Activated CD8-positive, alpha-beta memory T cell treated with anti-CD3 and anti-CD28 coated beads, Interleukin-2, amount 10 ng/mL, durations not matched to agents 7 days and 5 days (primary cell): ENCODE measurements at regions not wholly inside any gene's neighbourhood (a gene's known extent, or its start where the extent isn't known, plus 50 kb on each side); places are given as distances from the start of the nearest gene placed in this dataset.

Source experiments
- ATAC-seq: fragments of 150-1000 bp; cut with Tn5 transposase; one replicate; pipeline ENCODE4 v1.10.0; 2021; ENCODE audit warnings: moderate library complexity
- CTCF ChIA-PET: fragments of 350-600 bp; sonication (Branson Sonifier 250); formaldehyde crosslinking; loops from one replicate; lab custom pipeline; 2021; ENCODE audit warnings: antibody characterized with exemption; lab: Charles Lee
- DNase-seq: peaks from one replicate; pipeline ENCODE4 v3.0.0-alpha.2; 2020
- H3K27ac Mint-ChIP-seq: one replicate; pipeline ENCODE4 v1.8.0; 2021; ENCODE audit warnings: mild to moderate bottlenecking, mixed read lengths
- H3K27me3 Mint-ChIP-seq: one replicate; pipeline ENCODE4 v1.8.0; 2021; ENCODE audit warnings: mixed read lengths
- H3K36me3 Mint-ChIP-seq: one replicate; pipeline ENCODE4 v1.8.0; 2021; ENCODE audit warnings: mild to moderate bottlenecking, mixed read lengths
- H3K4me1 Mint-ChIP-seq: one replicate; pipeline ENCODE4 v1.8.0; 2021; ENCODE audit warnings: mixed read lengths
- H3K4me3 Mint-ChIP-seq: one replicate; pipeline ENCODE4 v1.8.0; 2021; ENCODE audit warnings: mild to moderate bottlenecking, moderate library complexity, mixed read lengths
- H3K9me3 Mint-ChIP-seq: one replicate; pipeline ENCODE4 v1.8.0; 2022; ENCODE audit warnings: low read depth, mixed read lengths

- CTCF ChIA-PET = no interaction called here
- DNase-seq = no peak
- Mint-ChIP-seq H3K9me3 (no peaks in the 10 kb centered on the region), H3K27ac (no peak overlapping the region), H3K4me1 (no peaks in the 10 kb centered on the region), H3K27me3 (no peaks in the 10 kb centered on the region), H3K4me3 (no peak overlapping the region), H3K36me3 (no peaks in the 10 kb centered on the region)
- ATAC-seq = no peak
Observed at GRCh38 chr4:116913451-116913850, 171.9 kb downstream of the TRAM1L1 start.

DNA sequence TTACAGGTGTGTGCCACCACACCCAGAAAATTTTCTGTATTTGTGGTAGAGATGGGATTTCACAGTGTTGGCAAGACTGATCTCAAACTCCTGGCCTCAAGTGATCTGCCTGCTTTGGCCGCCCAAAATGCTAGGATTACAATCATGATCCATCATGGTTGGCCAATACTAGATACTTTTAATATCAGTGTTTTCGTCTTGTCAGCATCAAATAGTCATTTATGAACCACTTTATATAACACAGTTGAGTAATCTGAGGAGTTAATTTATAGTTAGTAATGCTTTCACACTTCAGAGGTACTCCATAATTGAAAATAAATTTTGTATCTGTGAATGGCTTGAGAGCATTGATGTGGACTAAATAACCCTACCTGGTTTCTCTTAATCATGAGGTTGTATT is 178.6 kb downstream of the TRAM1L1 start:
- Mint-ChIP-seq H3K4me1 (no peaks in the 10 kb centered on the region), H3K27me3 (no peaks in the 10 kb centered on the region), H3K4me3 (no peak overlapping the region), H3K27ac (no peak overlapping the region), H3K9me3 (peaks cover 3% of the 10 kb centered on the region), H3K36me3 (no peaks in the 10 kb centered on the region)
- CTCF ChIA-PET = no interaction called here
- ATAC-seq (no peak), DNase-seq (no peak)

DNA sequence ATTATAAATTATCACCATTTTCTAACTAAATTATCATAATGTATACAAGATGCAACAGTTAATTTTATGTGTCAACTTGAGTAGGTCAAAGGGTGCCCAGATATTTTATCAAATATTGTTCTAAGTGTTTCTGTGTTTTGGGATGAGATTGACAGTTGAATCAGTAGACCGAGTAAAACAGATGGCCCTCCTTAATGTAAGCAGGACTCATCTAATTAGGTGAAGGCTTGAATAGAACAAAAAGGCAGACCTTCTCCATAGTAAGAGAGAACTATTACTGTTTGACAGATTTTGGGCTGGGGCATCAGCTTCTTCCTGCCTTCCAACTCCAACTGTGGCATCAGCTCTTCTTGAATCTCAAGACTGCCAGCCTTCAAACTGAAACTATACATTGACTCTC is 185.8 kb downstream of the TRAM1L1 start:
- no peak overlapping the region for H3K27ac Mint-ChIP-seq
- H3K27me3 Mint-ChIP-seq = no peaks in the 10 kb centered on the region
- H3K36me3 Mint-ChIP-seq = no peaks in the 10 kb centered on the region
- peaks cover 3% of the 10 kb centered on the region for H3K9me3 Mint-ChIP-seq
- ATAC-seq (no peak), DNase-seq (no peak)
- H3K4me1 Mint-ChIP-seq = no peaks in the 10 kb centered on the region
- H3K4me3 Mint-ChIP-seq = no peak overlapping the region
- CTCF ChIA-PET = no interaction called here

GRCh38 chr4:116885579-116885978 is 199.8 kb downstream of the TRAM1L1 start:
- DNase-seq (no peak), ATAC-seq (no peak)
- Mint-ChIP-seq H3K9me3 (peaks cover 3% of the 10 kb centered on the region), H3K27me3 (no peaks in the 10 kb centered on the region), H3K4me3 (no peak overlapping the region), H3K27ac (no peak overlapping the region), H3K36me3 (no peaks in the 10 kb centered on the region), H3K4me1 (no peaks in the 10 kb centered on the region)
- CTCF ChIA-PET = no interaction called here

DNA sequence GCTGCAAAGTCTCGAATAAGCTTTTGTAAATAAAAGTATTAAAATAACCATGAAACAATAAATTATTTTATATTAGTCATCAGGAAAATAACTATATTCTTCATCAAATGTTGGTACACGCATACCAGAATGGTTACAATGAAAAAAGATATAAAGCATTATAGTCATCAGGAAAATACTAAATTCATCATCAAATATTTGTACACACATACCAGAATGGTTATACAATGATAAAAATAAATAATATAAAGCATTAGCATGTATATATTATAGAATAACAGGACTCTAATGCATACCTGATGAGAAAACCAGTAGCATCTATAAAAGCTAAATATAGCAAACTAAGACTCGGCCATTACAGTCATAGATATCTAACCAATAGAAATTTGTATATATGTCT is 202.9 kb downstream of the TRAM1L1 start:
- no peaks in the 10 kb centered on the region for H3K36me3 Mint-ChIP-seq
- CTCF ChIA-PET = no interaction called here
- H3K4me1 Mint-ChIP-seq = no peaks in the 10 kb centered on the region
- no peaks in the 10 kb centered on the region for H3K9me3 Mint-ChIP-seq
- H3K4me3 Mint-ChIP-seq = no peak overlapping the region
- DNase-seq (no peak), ATAC-seq (no peak)
- no peaks in the 10 kb centered on the region for H3K27me3 Mint-ChIP-seq
- H3K27ac Mint-ChIP-seq = no peak overlapping the region

DNA sequence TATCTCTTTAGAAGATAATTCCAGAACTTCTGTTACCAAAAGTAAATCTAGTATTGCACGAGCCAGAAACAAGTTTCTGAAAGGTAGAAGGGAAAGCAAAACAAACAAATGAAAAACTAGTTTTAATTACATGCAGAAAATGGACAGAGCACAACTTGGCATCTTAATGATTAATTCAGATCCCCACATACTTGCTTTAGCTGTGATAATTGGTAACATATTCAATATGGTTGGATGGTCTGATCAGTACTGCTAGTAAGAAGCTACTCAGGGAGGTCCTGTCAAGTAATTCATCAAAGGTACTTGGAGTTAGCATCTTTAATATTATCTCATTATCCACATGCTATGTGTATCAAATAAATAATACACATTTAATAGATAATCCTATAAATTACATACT is 204.3 kb downstream of the TRAM1L1 start:
- H3K4me3 Mint-ChIP-seq = no peak overlapping the region
- no peaks in the 10 kb centered on the region for H3K27me3 Mint-ChIP-seq
- CTCF ChIA-PET = no interaction called here
- H3K4me1 Mint-ChIP-seq = no peaks in the 10 kb centered on the region
- H3K27ac Mint-ChIP-seq = no peak overlapping the region
- DNase-seq (no peak), ATAC-seq (no peak)
- no peaks in the 10 kb centered on the region for H3K9me3 Mint-ChIP-seq
- no peaks in the 10 kb centered on the region for H3K36me3 Mint-ChIP-seq

DNA sequence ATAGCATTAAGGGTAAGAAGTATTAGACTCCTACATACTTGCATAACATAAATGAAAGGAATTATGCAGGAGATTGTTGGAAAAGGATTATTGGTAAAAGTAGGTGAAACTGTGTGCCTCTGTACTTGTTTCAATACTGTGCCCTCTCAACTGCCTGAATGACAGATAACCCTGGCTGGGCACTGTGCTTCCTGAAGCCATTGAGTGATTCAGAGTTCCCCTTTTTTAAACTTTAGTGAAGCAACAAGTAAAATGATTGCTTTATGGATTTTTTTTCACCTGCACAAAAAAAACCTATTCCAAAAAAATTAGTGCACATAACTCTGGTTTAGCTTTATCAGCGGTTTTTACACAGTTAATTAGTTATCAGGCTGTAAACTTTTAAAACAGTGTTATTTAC is 204.8 kb downstream of the TRAM1L1 start:
- Mint-ChIP-seq H3K36me3 (no peaks in the 10 kb centered on the region), H3K4me3 (no peak overlapping the region), H3K27ac (no peak overlapping the region), H3K27me3 (no peaks in the 10 kb centered on the region), H3K9me3 (no peaks in the 10 kb centered on the region), H3K4me1 (no peaks in the 10 kb centered on the region)
- ATAC-seq = no peak
- DNase-seq = no peak
- CTCF ChIA-PET = no interaction called here

GRCh38 chr4:116878280-116878679 is 207.1 kb downstream of the TRAM1L1 start:
- no peaks in the 10 kb centered on the region for H3K4me1 Mint-ChIP-seq
- H3K4me3 Mint-ChIP-seq = no peak overlapping the region
- H3K9me3 Mint-ChIP-seq = no peaks in the 10 kb centered on the region
- ATAC-seq (no peak), DNase-seq (no peak)
- no peaks in the 10 kb centered on the region for H3K36me3 Mint-ChIP-seq
- no peaks in the 10 kb centered on the region for H3K27me3 Mint-ChIP-seq
- no peak overlapping the region for H3K27ac Mint-ChIP-seq
- CTCF ChIA-PET = no interaction called here

GRCh38 chr4:116877069-116877468 is 208.3 kb downstream of the TRAM1L1 start:
- no peaks in the 10 kb centered on the region for H3K27me3 Mint-ChIP-seq
- CTCF ChIA-PET = no interaction called here
- H3K27ac Mint-ChIP-seq = no peak overlapping the region
- H3K9me3 Mint-ChIP-seq = no peaks in the 10 kb centered on the region
- H3K4me3 Mint-ChIP-seq = no peak overlapping the region
- ATAC-seq (no peak), DNase-seq (no peak)
- no peaks in the 10 kb centered on the region for H3K36me3 Mint-ChIP-seq
- no peaks in the 10 kb centered on the region for H3K4me1 Mint-ChIP-seq

GRCh38 chr4:116872941-116873340 is 212.4 kb downstream of the TRAM1L1 start:
- Mint-ChIP-seq H3K27me3 (no peaks in the 10 kb centered on the region), H3K9me3 (no peaks in the 10 kb centered on the region), H3K4me1 (no peaks in the 10 kb centered on the region), H3K36me3 (no peaks in the 10 kb centered on the region), H3K27ac (no peak overlapping the region), H3K4me3 (no peak overlapping the region)
- DNase-seq = no peak
- no peak for ATAC-seq
- CTCF ChIA-PET = no interaction called here

DNA sequence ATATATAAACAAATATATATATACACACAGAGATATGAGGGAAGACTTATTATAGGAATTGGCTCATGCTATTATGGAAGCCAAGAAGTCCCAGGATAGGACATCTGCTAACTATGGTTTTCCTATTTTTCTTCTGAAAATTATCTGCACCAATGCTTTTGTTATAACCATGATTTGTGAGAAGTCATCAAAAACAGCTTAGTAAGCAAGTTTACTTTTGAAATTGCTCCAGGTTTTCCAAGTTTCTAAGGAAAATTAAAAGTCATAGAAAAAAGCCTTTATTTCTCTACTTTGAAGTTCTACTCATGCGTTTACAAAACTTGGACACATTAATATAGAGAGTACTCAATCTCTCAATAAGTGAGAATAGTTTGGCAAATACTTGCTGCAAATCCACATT is 213.1 kb downstream of the TRAM1L1 start:
- Mint-ChIP-seq H3K27me3 (no peaks in the 10 kb centered on the region), H3K36me3 (no peaks in the 10 kb centered on the region), H3K4me1 (no peaks in the 10 kb centered on the region), H3K27ac (no peak overlapping the region), H3K4me3 (no peak overlapping the region), H3K9me3 (no peaks in the 10 kb centered on the region)
- ATAC-seq (no peak), DNase-seq (no peak)
- CTCF ChIA-PET = no interaction called here

- no peak for DNase-seq
- no peaks in the 10 kb centered on the region for H3K4me1 Mint-ChIP-seq
- H3K4me3 Mint-ChIP-seq = no peak overlapping the region
- no peaks in the 10 kb centered on the region for H3K9me3 Mint-ChIP-seq
- CTCF ChIA-PET = no interaction called here
- no peak overlapping the region for H3K27ac Mint-ChIP-seq
- no peaks in the 10 kb centered on the region for H3K27me3 Mint-ChIP-seq
- no peak for ATAC-seq
- no peaks in the 10 kb centered on the region for H3K36me3 Mint-ChIP-seq
Observed at GRCh38 chr4:116870686-116871085, 214.7 kb downstream of the TRAM1L1 start.

- CTCF ChIA-PET = no interaction called here
- H3K27me3 Mint-ChIP-seq = no peaks in the 10 kb centered on the region
- no peak for DNase-seq
- ATAC-seq = no peak
- no peak overlapping the region for H3K27ac Mint-ChIP-seq
- no peak overlapping the region for H3K4me3 Mint-ChIP-seq
- H3K9me3 Mint-ChIP-seq = no peaks in the 10 kb centered on the region
- no peaks in the 10 kb centered on the region for H3K36me3 Mint-ChIP-seq
- no peaks in the 10 kb centered on the region for H3K4me1 Mint-ChIP-seq
Observed at GRCh38 chr4:116866106-116866505, 219.3 kb downstream of the TRAM1L1 start.

DNA sequence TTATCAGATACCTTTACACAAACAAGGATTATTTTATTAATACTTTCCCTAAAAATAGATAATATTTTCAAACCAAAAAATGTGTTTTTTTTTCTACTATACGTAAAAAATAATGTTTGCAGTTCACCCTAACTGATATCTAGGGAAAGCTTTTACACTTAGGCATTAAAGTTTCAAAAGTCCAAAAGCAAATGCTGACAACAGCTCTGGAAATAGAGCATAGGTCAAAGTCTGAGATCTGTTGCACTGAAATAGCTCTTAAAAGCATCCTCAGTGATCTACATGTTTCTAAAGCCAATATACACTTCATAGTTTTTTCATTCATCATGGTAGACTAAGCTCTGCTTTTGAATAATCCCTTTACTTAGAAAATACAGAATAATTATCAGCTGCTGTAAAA is 222.8 kb downstream of the TRAM1L1 start:
- Mint-ChIP-seq H3K27me3 (no peaks in the 10 kb centered on the region), H3K4me1 (no peaks in the 10 kb centered on the region), H3K27ac (no peak overlapping the region), H3K9me3 (peaks cover 2% of the 10 kb centered on the region), H3K36me3 (no peaks in the 10 kb centered on the region), H3K4me3 (no peak overlapping the region)
- DNase-seq (no peak), ATAC-seq (no peak)
- CTCF ChIA-PET = no interaction called here

- CTCF ChIA-PET = no interaction called here
- Mint-ChIP-seq H3K27me3 (no peaks in the 10 kb centered on the region), H3K36me3 (no peaks in the 10 kb centered on the region), H3K4me3 (no peak overlapping the region), H3K27ac (no peak overlapping the region), H3K4me1 (no peaks in the 10 kb centered on the region), H3K9me3 (peaks cover 2% of the 10 kb centered on the region)
- ATAC-seq (no peak), DNase-seq (no peak)
Observed at GRCh38 chr4:116860891-116861290, 224.5 kb downstream of the TRAM1L1 start.
